ENCODE measurements at regions not wholly inside any gene's neighbourhood (a gene's known extent, or its start where the extent isn't known, plus 50 kb on each side); places are given as distances from the start of the nearest gene placed in this dataset.

DNA sequence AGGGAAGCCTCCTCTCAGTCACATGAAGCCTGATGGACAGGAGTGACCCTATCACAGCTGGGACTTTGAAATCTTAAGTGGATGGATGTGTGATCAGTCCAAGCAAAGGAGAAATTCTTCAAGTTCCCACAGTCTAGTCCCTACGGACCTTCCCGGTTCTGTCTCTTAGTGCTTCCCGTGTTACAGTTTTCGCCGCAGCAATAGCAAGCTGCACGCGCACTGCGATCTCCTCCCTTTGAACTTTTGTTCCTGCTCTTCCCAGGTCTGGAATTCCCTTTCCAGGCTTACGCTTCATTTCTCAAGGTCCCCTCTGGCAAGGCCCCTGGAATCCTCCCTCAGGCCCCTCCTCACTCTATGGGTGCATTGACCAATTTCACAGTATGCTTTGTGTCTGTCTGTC is 89.2 kb downstream of the VEGFA start:
- DNase-seq (no peak), ATAC-seq (no peak)
- intact Hi-C loops (cut with DNase I, micrococcal nuclease) = no loop called here

DNA sequence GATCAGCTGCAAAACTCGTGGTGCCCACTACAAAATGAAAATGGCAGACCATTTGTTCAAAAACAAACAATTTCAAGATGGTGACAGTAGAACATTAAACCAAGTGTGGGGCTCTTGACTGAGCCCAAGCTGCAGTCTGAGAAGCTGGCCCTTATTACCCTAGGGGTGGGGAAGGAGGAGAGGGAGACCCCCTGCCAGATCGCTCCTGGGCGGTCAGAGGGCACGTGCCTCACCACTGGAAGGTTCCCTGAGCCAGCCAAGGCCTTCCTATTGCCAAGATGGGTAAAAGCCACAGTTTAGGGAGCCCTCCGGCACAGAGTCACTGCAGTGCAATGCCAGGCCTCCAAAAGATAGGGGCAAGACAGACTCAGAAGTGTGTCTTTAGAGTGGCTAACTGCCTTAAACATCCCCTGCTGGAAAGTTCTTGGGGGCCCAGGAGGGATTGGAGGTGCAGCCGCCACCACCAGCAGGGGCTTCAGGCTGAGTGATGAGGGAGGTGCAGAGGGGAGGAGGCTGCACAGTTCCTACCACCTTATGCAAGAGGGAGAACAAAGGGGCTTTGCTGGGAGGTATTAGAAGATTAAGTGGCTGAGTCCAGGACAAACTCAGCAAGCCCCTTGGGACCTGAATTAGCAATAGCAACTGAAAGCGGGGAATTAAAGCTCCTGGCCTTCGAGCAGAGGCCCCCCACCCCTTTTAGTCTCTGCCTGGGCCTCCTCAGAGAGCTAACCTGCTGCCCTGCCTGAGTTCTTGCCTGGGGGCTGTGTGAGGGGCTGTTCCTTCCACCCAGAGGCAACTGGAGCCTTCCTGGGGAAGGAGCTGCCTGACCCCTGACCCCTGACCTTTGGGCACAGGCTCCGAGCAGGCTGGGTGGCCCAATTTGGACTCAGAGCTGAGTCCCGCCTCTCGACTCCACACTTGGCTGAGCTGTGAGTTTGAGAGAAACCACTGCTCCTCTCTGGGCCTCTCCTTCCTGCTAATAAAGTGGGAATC is 88.4 kb downstream of the VEGFA start:
- ATAC-seq (no peak), DNase-seq (no peak)
- intact Hi-C loops (cut with DNase I, micrococcal nuclease) = no loop called here

DNA sequence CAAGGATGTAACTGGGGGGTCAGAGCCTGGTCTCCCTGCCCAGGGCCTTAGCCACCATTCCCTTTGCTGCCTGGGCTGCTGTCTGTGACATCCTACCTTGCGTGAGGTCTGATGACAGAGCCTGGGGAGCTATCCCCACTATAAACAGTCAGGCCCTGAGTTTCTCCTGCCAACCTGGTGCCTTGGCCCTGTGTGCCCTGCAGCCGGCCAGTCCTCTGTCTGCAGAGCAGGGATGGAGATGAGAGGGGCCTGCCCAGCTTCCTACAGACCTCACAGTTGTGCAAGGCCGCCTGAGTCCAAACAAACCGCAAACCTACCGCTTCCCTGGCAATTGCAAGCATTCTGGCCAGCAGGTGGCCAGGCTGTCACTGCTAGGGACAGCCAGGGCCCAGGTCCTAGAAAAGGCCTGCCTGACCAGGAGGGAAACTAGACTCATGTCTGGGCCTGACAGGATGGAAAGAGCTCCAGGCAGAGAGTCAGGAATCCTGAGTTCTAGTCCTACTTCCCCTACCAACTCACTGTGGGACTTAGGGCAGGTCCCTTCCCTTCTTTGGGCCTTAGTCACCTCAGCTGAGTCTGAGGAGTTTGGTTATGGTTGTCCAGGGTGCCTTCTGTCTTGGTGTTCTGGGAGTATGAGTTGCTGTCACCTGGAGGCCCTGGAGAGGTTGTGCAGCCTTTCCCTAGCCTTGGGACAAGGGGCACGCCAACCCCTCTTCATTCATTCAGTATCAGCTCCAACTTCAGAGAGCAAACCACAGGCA is 86.2 kb downstream of the VEGFA start:
- intact Hi-C loops (cut with DNase I, micrococcal nuclease) = no loop called here

DNA sequence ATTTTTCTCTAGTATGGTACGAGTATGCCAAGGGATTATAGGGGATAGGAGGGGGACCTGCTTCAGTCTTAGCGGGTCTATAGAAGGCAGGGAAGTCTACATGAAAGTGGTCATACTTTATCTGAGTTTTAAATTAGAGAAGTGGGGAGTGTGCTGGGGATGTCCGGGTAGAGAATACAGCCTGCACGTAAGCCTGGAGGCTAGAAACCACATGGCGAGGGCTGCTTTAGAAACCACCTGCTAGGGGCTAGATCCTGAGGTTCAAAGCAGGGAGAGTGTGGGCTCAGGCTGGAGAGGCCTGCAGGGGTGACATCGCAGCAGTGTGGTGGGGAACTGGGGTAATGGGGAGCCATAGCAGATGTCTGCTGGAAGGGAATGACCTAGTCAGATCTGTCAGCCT is 85.2 kb downstream of the VEGFA start:
- intact Hi-C loops (cut with DNase I, micrococcal nuclease) = no loop called here
- ATAC-seq (no peak), DNase-seq (no peak)

More for the DNA sequence above, 86.2 kb downstream of the VEGFA start:
- ATAC-seq (peak; percentile 70), DNase-seq (peak in 1 of 2 donors; percentile 51)

DNA sequence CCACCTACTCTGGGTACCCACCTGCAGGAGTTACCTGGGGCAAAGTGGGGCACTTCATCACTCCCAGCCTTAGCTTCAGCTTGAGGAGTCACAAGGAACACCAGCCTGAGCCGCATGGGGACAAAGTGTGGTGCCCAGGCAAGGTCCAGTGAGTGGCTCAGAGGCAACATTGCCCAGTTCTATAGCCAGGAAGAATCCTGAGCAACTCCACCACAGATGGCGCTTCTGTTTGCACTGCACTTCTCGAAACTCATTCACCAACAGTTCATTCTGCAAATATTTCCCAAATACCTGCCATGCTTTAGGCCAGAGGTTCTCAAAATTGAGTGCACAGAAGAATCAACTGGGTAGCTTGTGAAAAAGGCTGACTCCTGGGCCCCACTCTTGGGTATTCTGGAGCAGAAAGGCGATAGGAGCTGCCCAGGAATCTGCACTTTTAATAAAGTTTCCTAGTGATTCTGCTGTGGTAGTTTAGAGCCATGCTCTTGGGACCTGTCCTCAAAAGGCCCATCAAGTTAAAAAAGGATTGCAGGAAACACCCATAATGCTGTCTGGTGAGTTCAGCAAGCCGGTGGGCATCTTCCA is 83.1 kb downstream of the VEGFA start:
- intact Hi-C loops (cut with DNase I, micrococcal nuclease) = no loop called here
- ATAC-seq = no peak
- no peak for DNase-seq

DNA sequence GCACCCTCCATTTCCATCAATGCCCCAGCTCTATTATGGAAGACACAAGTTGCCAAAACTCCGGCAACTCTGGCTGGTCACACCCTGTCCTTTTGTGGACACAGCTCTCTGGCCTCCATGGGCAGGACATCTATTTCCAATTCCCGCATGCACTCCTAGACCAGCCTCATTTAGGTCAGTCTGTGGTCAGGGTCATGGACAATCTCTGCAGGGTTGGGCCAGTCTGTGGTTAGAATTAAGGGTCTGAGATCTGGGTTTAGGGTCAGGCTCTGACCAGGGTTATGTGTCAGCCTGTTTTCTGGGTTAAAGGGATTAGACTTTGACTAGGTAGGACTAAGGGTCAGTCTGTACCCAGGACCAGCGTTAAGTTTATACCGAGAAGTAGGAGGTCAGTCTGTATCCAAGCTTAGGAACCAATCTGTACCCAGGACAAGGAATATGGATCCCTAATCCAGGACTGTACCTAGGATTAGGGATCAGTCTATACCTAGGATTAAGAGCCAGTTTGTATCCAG is 82.4 kb downstream of the VEGFA start:
- ATAC-seq (no peak), DNase-seq (no peak)
- intact Hi-C loops (cut with DNase I, micrococcal nuclease) = no loop called here

DNA sequence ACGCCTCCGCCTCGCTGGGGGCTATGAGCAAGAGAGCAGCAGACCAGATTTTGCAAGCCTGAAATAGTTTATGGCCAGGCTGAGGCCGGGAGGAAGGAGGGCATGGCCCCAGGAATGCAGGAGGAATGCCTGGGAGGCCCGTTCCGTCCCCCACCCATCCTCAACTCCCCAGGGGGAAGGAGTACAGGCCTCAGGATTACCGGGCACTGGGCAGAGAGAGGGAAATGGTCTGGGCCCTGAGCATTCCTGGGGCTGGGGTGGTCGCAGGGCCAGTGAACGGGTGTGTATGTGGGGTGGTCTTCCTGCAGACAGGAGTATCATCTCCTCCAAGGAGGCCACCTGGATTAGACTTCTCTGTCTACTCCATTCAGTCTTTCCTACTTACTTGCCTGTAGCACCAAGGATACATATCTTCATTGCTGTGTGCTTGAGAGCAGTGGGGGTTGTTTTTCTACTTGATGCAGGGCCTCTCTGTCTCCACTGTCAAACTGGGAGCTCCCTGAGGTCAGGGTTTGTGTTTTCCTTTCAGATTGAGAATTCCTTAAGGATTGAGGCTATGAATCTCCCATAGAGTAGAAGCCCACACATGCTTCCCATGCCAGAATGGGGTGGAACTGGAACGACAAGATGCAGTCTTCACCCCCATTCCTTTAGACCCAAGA is 81.3 kb downstream of the VEGFA start:
- ATAC-seq (no peak), DNase-seq (no peak)
- intact Hi-C loops (cut with DNase I, micrococcal nuclease) = no loop called here

DNA sequence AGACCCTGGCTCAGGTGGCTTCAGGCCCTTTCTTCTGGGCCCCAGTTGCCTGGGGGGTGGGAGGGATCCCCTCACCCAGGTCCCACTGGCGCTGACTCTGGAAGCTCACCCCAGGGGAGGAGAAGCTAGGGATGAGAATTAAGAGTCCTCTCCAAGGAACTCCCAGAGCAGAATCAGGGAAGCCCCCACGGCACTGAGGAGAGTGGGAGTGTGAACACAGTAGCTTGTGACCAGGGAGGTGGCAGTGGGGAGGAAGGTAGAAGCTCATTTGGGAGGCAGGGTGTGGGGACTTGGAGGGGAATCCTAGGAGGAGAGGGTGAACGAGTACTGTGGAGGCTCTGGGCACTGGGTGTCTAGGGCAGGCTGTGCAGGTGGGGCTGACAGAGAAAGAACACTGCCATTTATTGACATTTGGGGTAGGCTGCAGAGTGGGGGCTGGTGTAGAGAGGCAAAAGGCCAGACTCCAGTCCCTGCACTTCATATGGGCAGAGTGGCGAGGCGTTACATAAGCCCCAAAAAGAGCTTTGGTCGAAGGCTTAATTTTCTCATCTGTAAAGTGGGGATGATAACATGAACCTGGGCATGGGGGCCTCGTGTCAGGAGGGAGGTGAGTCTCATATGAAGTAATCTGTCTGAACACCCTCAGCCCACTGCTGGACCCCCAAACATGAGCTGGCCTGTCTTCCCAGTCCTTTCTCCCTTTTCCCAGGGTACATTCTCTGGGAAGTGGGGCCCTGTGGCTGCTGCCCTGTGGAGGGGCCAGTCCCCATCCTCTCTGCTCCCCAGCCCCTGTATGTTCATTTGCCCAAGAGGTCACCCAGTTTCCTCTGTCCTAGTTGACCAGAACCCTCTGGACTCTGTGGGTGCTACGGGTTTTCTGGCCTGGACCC is 80.5 kb downstream of the VEGFA start:
- DNase-seq (no peak), ATAC-seq (no peak)
- intact Hi-C loops (cut with DNase I, micrococcal nuclease) = no loop called here

DNA sequence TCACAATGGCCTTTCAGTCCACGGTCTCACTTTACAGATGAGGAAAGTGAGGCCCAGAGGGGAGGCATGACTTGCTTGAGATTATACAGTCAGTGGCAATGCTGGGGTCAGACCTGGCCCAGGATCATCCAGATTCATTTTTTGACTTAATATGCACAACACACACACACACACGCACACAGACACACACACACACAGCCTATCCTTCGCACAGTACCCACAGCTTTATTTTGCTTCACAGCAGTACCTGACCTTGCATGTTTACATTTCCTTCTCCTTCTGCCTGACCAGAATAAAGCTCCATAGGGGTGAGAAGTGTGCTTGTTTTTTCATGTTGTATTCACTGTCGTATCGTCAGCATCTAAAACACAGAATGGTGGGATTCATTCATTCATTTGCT is 79.8 kb downstream of the VEGFA start:
- no peak for ATAC-seq
- intact Hi-C loops (cut with DNase I, micrococcal nuclease) = no loop called here
- no peak for DNase-seq

DNA sequence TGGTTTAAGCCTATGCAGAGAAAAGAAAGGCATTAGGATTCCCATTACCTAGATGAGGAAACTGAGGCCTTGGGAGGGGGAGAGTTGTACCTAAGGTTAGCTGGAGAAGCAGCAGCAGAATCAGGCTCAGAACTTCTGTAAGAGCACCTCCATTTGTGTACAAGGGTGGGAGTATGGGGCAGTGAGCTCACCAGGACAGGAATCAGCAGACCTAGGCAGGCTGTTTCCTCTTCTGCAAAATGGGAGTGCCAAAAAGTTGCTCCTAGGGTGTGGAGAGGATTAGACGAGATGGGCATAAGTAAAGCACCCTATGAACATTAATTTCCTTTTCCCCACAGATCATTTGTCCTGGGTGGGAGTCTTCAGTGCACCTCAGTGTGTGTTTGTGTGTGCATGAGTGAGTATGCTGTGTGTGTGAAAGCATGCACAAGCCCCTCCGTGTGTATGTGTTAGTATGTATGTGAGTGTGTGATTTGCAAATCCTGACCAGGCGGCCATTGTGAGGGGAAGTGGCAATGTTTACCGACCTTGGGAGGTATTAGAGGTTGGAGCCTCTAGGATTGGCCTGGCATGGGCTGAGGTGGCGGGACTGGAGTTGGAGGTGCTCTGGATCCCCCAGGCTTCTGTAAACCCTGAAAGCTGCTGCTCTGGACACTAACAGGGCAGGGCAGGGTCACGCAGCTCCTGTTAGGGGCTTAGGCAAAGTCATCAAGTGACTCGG is 78.8 kb downstream of the VEGFA start:
- ATAC-seq = no peak
- intact Hi-C loops (cut with DNase I, micrococcal nuclease) = no loop called here
- DNase-seq = no peak

DNA sequence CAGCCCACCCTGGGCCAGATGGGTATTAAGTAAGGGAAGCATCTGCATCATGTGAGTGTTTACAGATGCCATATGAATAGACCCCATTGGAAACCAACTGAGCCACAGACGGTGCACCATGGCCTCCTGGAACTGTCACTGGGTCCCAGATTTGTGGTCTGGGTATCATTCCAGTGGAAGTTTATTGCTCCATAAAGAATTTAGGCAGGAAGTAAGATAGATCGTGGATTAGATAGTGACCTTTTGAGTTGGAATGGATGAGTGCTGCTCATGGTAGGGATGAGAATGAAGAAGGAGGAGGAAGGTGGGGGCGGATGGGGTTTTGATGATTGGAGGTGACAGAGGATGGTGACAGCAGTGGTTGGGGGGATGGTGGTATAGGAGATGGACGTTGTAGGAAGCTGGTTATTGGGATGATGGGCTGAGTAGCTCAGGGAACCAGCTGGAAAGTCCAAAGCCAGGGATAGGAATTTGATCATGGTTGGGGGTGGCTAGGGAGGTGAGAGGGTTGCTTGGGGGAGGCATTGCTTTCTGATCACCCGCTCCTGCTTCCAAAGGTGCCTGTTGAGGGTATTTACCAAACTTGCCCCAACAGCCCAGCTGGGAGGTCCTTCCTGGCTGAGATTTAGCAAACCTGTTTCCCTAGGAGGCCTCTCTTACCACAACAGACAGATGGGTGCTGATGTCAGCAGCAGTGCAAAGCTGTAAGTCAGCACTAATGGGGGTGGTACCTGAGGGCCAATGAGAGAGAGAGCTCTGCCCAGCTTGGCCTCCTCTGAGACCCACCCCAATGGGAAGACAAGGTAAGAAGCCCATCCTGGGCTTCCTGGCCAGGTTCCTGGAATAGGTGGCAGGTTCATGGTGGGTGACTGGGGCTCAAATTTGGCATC is 78.0 kb downstream of the VEGFA start:
- intact Hi-C loops (cut with DNase I, micrococcal nuclease) = no loop called here
- ATAC-seq (no peak), DNase-seq (no peak)

DNA sequence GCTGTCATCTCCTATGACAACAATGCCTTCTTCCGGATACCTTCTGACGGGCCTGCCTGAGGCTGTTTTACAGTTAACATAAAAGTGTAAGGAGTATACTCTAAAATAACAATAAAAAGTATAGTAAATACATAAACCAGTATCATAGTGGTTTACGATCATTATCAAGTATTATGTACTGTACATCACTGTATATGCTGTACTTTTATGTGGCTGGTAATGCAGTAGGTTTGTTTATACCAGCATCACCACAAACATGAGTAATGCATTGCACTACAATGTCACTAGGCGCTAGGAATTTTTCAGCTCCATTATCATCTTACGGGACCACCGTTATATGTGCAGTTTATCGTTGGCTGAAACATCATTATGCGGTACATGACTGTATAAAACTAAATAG is 76.5 kb downstream of the VEGFA start:
- intact Hi-C loops (cut with DNase I, micrococcal nuclease) = no loop called here
- ATAC-seq = peak; percentile 61
- no peak for DNase-seq

DNA sequence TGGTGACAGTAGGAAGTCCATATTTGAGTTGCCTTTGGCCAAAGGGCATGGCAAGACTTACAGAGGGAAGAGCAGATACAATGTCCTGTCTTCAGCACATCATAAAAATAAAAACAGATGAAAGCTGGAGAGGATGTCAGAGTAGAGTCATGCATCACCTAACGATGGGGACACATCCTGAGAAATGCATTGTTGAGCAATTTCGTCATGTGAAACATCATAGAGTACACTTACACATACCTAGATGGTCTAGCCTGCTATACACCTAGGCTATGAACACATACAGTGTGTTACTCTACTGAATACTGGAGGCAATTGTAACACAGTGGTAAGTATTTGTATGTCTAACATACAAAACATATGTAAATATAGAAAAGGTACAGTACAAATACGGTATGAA is 75.6 kb downstream of the VEGFA start:
- intact Hi-C loops (cut with DNase I, micrococcal nuclease) = no loop called here
- ATAC-seq = no peak
- no peak for DNase-seq

DNA sequence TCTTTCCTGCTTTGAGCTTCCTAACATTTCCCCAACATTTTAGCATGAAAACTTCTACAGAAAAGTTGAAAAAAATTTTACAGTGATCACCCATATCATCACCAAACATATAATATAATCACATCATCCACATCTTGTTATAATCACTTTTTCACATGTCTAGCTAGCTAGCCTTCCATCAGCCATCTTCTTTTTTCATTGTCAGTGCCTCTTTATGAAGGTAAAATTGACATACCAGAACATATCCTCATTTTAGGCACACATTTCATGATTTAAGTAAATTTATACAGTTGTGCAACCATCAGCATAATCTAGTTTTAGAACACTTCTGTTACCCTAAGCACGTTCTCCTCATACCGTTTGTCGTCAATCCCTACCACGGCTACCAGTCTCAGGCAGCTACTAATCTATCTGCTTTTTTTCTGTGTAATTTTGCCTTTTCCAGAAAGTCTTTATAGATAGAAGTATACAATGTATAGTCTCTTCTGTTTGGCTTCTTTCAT is 73.7 kb downstream of the VEGFA start:
- DNase-seq (no peak), ATAC-seq (no peak)
- intact Hi-C loops (cut with DNase I, micrococcal nuclease) = no loop called here

DNA sequence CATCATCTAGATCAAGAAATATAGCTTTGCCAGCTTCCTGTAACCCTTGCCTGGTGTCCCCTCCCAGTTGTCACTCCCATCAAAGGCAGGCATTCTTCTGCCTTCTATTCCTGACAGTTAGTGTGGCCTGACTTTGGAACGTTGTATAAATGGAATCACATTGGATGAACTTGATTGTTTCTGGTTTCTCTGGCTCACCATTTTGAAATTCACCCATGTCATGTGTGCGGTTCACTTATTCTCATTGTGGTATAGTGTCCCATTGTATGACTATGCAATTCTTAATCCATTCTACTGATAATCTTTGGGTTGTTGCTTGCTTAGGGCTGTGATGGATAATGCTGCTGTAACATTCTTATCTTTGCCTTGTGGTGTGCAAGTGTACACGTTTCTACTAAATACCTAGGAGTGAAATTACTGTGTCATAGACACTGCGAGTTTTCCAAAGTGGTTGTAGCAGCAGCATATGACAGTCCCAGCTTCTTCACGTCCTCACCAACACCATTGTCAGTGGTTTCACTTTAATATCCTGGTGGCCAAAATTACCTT is 73.2 kb downstream of the VEGFA start:
- intact Hi-C loops (cut with DNase I, micrococcal nuclease) = no loop called here
- ATAC-seq (peak; percentile 90), DNase-seq (peak; percentile 27 to 64)

DNA sequence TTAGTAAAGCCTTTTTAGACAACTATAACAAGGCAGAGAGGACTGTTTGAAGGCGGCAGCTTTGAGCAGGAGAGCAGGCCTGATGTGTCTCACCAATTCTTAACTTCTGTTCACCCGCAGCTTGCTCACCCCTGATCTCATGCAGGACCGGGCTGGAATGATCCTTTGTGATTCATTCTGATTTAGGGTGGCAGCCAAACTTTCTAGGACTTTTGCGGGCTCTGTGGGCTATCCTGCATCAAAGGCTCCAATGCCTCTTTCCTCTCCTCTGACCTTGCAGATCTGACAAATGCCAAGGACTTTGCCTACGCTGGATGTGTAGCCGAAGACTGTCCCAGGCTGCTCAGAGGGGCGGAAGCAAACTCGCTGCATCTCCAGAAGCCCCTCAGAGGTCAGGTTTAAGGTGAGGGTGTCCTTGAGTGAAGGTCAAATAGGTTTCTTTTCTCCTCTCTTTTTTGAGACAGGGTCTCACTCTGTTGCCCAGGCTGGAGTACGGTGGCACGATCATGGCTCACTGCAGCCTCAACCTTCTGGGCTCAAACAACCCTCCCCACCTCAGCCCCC is 72.3 kb downstream of the VEGFA start:
- ATAC-seq (no peak), DNase-seq (no peak)
- intact Hi-C loops (cut with DNase I, micrococcal nuclease) = no loop called here

Data from left colon (tissue), 2 donors.